Muscle layer of duodenum (tissue), 2 donors: ENCODE measurements at regions not wholly inside any gene's neighbourhood (a gene's known extent, or its start where the extent isn't known, plus 50 kb on each side); places are given as distances from the start of the nearest gene placed in this dataset.

Experiments
- H3K27ac ChIP-seq: one replicate; pipeline ENCODE4 v1.7.0; 2013; ENCODE audit warnings: mild to moderate bottlenecking, low read length
- H3K27me3 ChIP-seq: one replicate; pipeline ENCODE4 v1.7.0; 2013; ENCODE audit warnings: low read depth, mild to moderate bottlenecking, control low read depth, low read length
- H3K36me3 ChIP-seq, 2 donors: one replicate each; pipeline ENCODE4 v1.7.0; 2013; ENCODE audit warnings: low read length in 2 of 2, control low read depth in 1 of 2, mild to moderate bottlenecking in 1 of 2; ENCODE audit not compliant: insufficient read depth in 2 of 2, control insufficient read depth in 1 of 2
- H3K4me1 ChIP-seq, 2 donors: one replicate each; pipeline ENCODE4 v1.7.0; 2013; ENCODE audit warnings: low read length in 2 of 2, mild to moderate bottlenecking in 2 of 2, control low read depth in 1 of 2, moderate library complexity in 1 of 2; ENCODE audit not compliant: insufficient read depth in 2 of 2, control insufficient read depth in 1 of 2
- H3K4me3 ChIP-seq, 2 donors: one replicate each; pipeline ENCODE4 v1.7.0; 2013; ENCODE audit warnings: low read length in 2 of 2, low read depth in 1 of 2, mild to moderate bottlenecking in 1 of 2
- H3K9me3 ChIP-seq, 2 donors: one replicate each; pipeline ENCODE4 v1.7.0; 2013; ENCODE audit warnings: low read length in 2 of 2, control low read depth in 1 of 2, mild to moderate bottlenecking in 1 of 2; ENCODE audit not compliant: control insufficient read depth in 1 of 2
- donor health status: healthy.

GRCh38 chr10:107430446-107430845 is 265.9 kb upstream of the SORCS1 start:
- no peak overlapping the region for H3K4me3 ChIP-seq
- no peaks in the 10 kb centered on the region for H3K4me1 ChIP-seq
- no peaks in the 10 kb centered on the region for H3K9me3 ChIP-seq
- H3K27ac ChIP-seq, result no peak overlapping the region
- no peaks in the 10 kb centered on the region for H3K27me3 ChIP-seq
- H3K36me3 ChIP-seq, result no peaks in the 10 kb centered on the region

GRCh38 chr10:107427016-107427415 is 262.5 kb upstream of the SORCS1 start:
- H3K27ac ChIP-seq, result no peak overlapping the region
- no peaks in the 10 kb centered on the region for H3K36me3 ChIP-seq
- no peaks in the 10 kb centered on the region for H3K9me3 ChIP-seq
- no peaks in the 10 kb centered on the region for H3K4me1 ChIP-seq
- H3K4me3 ChIP-seq, result no peak overlapping the region
- H3K27me3 ChIP-seq, result no peaks in the 10 kb centered on the region

- Histone ChIP-seq H3K36me3 (no peaks in the 10 kb centered on the region), H3K27me3 (no peaks in the 10 kb centered on the region), H3K9me3 (no peaks in the 10 kb centered on the region), H3K4me3 (peak overlapping the region in 1 of 2 donors; percentile 49), H3K27ac (peak overlapping the region; percentile 29), H3K4me1 (no peaks in the 10 kb centered on the region)
Measured at GRCh38 chr10:107425931-107426553, 261.5 kb upstream of the SORCS1 start.

- H3K27me3 ChIP-seq, result no peaks in the 10 kb centered on the region
- no peak overlapping the region for H3K27ac ChIP-seq
- no peaks in the 10 kb centered on the region for H3K4me1 ChIP-seq
- H3K36me3 ChIP-seq, result no peaks in the 10 kb centered on the region
- no peaks in the 10 kb centered on the region for H3K9me3 ChIP-seq
- H3K4me3 ChIP-seq, result no peak overlapping the region
Measured at GRCh38 chr10:107424628-107425027, 260.1 kb upstream of the SORCS1 start.

- Histone ChIP-seq H3K27me3 (no peaks in the 10 kb centered on the region), H3K4me3 (no peak overlapping the region), H3K9me3 (no peaks in the 10 kb centered on the region), H3K36me3 (no peaks in the 10 kb centered on the region), H3K27ac (no peak overlapping the region), H3K4me1 (no peaks in the 10 kb centered on the region)
Measured at GRCh38 chr10:107423903-107424302, 259.4 kb upstream of the SORCS1 start.

GRCh38 chr10:107422681-107423080 is 258.2 kb upstream of the SORCS1 start:
- Histone ChIP-seq H3K9me3 (no peaks in the 10 kb centered on the region), H3K4me1 (no peaks in the 10 kb centered on the region), H3K27ac (no peak overlapping the region), H3K27me3 (no peaks in the 10 kb centered on the region), H3K4me3 (no peak overlapping the region), H3K36me3 (no peaks in the 10 kb centered on the region)

- no peaks in the 10 kb centered on the region for H3K36me3 ChIP-seq
- no peaks in the 10 kb centered on the region for H3K27me3 ChIP-seq
- H3K9me3 ChIP-seq, result no peaks in the 10 kb centered on the region
- H3K4me1 ChIP-seq, result no peaks in the 10 kb centered on the region
- H3K4me3 ChIP-seq, result no peak overlapping the region
- no peak overlapping the region for H3K27ac ChIP-seq
Measured at GRCh38 chr10:107420196-107420595, 255.7 kb upstream of the SORCS1 start.

GRCh38 chr10:107418085-107418806 is 253.7 kb upstream of the SORCS1 start:
- Histone ChIP-seq H3K27me3 (no peaks in the 10 kb centered on the region), H3K9me3 (no peaks in the 10 kb centered on the region), H3K27ac (no peak overlapping the region)

GRCh38 chr10:107417446-107417845 is 252.9 kb upstream of the SORCS1 start:
- Histone ChIP-seq H3K4me1 (no peaks in the 10 kb centered on the region), H3K4me3 (no peak overlapping the region), H3K27ac (no peak overlapping the region), H3K27me3 (no peaks in the 10 kb centered on the region), H3K9me3 (no peaks in the 10 kb centered on the region), H3K36me3 (no peaks in the 10 kb centered on the region)

More at GRCh38 chr10:107418085-107418806, 253.7 kb upstream of the SORCS1 start:
- H3K4me1 ChIP-seq, result no peaks in the 10 kb centered on the region
- H3K4me3 ChIP-seq, result peak overlapping the region in 1 of 2 donors; percentile 9
- no peaks in the 10 kb centered on the region for H3K36me3 ChIP-seq

GRCh38 chr10:107415446-107415845 is 250.9 kb upstream of the SORCS1 start:
- Histone ChIP-seq H3K9me3 (no peaks in the 10 kb centered on the region), H3K27ac (no peak overlapping the region), H3K4me3 (no peak overlapping the region), H3K4me1 (no peaks in the 10 kb centered on the region), H3K27me3 (no peaks in the 10 kb centered on the region), H3K36me3 (no peaks in the 10 kb centered on the region)

- H3K27me3 ChIP-seq, result no peaks in the 10 kb centered on the region
- no peaks in the 10 kb centered on the region for H3K36me3 ChIP-seq
- H3K9me3 ChIP-seq, result no peaks in the 10 kb centered on the region
- no peaks in the 10 kb centered on the region for H3K4me1 ChIP-seq
- no peak overlapping the region for H3K27ac ChIP-seq
- no peak overlapping the region for H3K4me3 ChIP-seq
Measured at GRCh38 chr10:107413971-107414370, 249.5 kb upstream of the SORCS1 start.

- H3K4me3 ChIP-seq, result no peak overlapping the region
- no peaks in the 10 kb centered on the region for H3K4me1 ChIP-seq
- no peak overlapping the region for H3K27ac ChIP-seq
- no peaks in the 10 kb centered on the region for H3K36me3 ChIP-seq
- H3K9me3 ChIP-seq, result no peaks in the 10 kb centered on the region
- H3K27me3 ChIP-seq, result no peaks in the 10 kb centered on the region
Measured at GRCh38 chr10:107409522-107409921, 245.0 kb upstream of the SORCS1 start.
